Neuronal stem cell (in vitro differentiated cells): ENCODE measurements at regions not wholly inside any gene's neighbourhood (a gene's known extent, or its start where the extent isn't known, plus 50 kb on each side); places are given as distances from the start of the nearest gene placed in this dataset.

Experiments used
- DNase-seq: peaks from one replicate; pipeline ENCODE4 v3.0.0-alpha.2; 2013; ENCODE audit warnings: low spot score
- H2AFZ ChIP-seq: one replicate; pipeline ENCODE4 v1.6.1; 2013; ENCODE audit warnings: mild to moderate bottlenecking, low read length, inconsistent platforms
- H2AK5ac ChIP-seq: 2 replicates; pipeline ENCODE4 v1.6.1; 2013; ENCODE audit warnings: low read depth, mild to moderate bottlenecking, inconsistent platforms, low read length, moderate library complexity, mixed read lengths
- H2BK120ac ChIP-seq: 2 replicates; pipeline ENCODE4 v1.6.1; 2013; ENCODE audit warnings: low read depth, mild to moderate bottlenecking, inconsistent platforms, low read length, moderate library complexity, mixed read lengths
- H2BK12ac ChIP-seq: one replicate; pipeline ENCODE4 v1.6.1; 2013; ENCODE audit warnings: low read length, inconsistent platforms
- H2BK15ac ChIP-seq: 2 replicates; pipeline ENCODE4 v1.6.1; 2013; ENCODE audit warnings: mild to moderate bottlenecking, low read length, inconsistent platforms, mixed read lengths
- H2BK5ac ChIP-seq: one replicate; pipeline ENCODE4 v1.6.1; 2013; ENCODE audit warnings: inconsistent platforms, mild to moderate bottlenecking, low read length, moderate library complexity
- H3K14ac ChIP-seq: one replicate; pipeline ENCODE4 v1.6.1; 2013; ENCODE audit warnings: low read length, inconsistent platforms
- H3K18ac ChIP-seq: 2 replicates; pipeline ENCODE4 v1.6.1; 2013; ENCODE audit warnings: low read length, inconsistent platforms
- H3K23ac ChIP-seq: 2 replicates; pipeline ENCODE4 v1.6.1; 2013; ENCODE audit warnings: low read depth, mild to moderate bottlenecking, mixed read lengths, low read length, inconsistent platforms; ENCODE audit not compliant: poor library complexity
- H3K27ac ChIP-seq: replicated peaks from 3 replicates; pipeline ENCODE4 v1.5.1; 2013; ENCODE audit warnings: low read length, inconsistent platforms
- H3K27me3 ChIP-seq, 3 experiments: 2 replicates each; pipeline ENCODE4 v1.6.1; 2013; ENCODE audit warnings: low read length in 3 of 3, mild to moderate bottlenecking in 2 of 3, inconsistent platforms in 1 of 3, low read depth in 1 of 3, mixed read lengths in 1 of 3, moderate library complexity in 1 of 3; ENCODE audit not compliant: control insufficient read depth in 3 of 3, insufficient read depth in 3 of 3
- H3K36me3 ChIP-seq, 2 donors: replicated peaks in 1 of 2; 2 replicates each; pipeline ENCODE4 v1.6.1; 2013; ENCODE audit warnings: low read length in 2 of 2; ENCODE audit not compliant: control insufficient read depth in 2 of 2, insufficient read depth in 2 of 2
- H3K4ac ChIP-seq: 2 replicates; pipeline ENCODE4 v1.6.1; 2013; ENCODE audit warnings: inconsistent platforms, mild to moderate bottlenecking, low read length, moderate library complexity
- H3K4me1 ChIP-seq, 2 donors: 1 replicate in 1 of 2; 2 replicates in 1 of 2; pipeline ENCODE4 v1.6.1; 2013; ENCODE audit warnings: low read length in 2 of 2, low read depth in 1 of 2; ENCODE audit not compliant: control insufficient read depth in 2 of 2, insufficient read depth in 1 of 2
- H3K4me2 ChIP-seq: one replicate; pipeline ENCODE4 v1.6.1; 2013; ENCODE audit warnings: mild to moderate bottlenecking, low read length, inconsistent platforms; ENCODE audit not compliant: insufficient read depth, poor library complexity, severe bottlenecking
- H3K4me3 ChIP-seq, 2 donors: 2 replicates each; pipeline ENCODE4 v1.5.1; 2013; ENCODE audit warnings: low read length in 2 of 2, mild to moderate bottlenecking in 2 of 2, inconsistent platforms in 1 of 2, moderate library complexity in 1 of 2
- H3K79me1 ChIP-seq: one replicate; pipeline ENCODE4 v1.6.1; 2013; ENCODE audit warnings: low read depth, mild to moderate bottlenecking, inconsistent platforms, low read length, moderate library complexity
- H3K9ac ChIP-seq: one replicate; pipeline ENCODE4 v1.6.1; 2013; ENCODE audit warnings: mild to moderate bottlenecking, low read depth, low read length, inconsistent platforms; ENCODE audit not compliant: poor library complexity
- H3K9me3 ChIP-seq, 2 donors: replicated peaks in 1 of 2; 2 replicates each; pipeline versions ENCODE3 to v1.6.1; 2013; ENCODE audit warnings: low read length in 2 of 2, mild to moderate bottlenecking in 2 of 2, inconsistent platforms in 1 of 2, low read depth in 1 of 2, mixed read lengths in 1 of 2, moderate library complexity in 1 of 2; ENCODE audit not compliant: control insufficient read depth in 2 of 2, insufficient read depth in 1 of 2
- H4K8ac ChIP-seq: one replicate; pipeline ENCODE4 v1.6.1; 2013; ENCODE audit warnings: low read depth, mild to moderate bottlenecking, inconsistent platforms, low read length, moderate library complexity
- H4K91ac ChIP-seq: one replicate; pipeline ENCODE4 v1.6.1; 2013; ENCODE audit warnings: low read length, low read depth, mild to moderate bottlenecking, inconsistent platforms; ENCODE audit not compliant: poor library complexity
- WGBS, 2 donors: extraction: QIAGEN DNeasy Blood & Tissue Kit; methylation state at CpG; one replicate each; pipeline ENCODE4 v1.1.7; 2013; ENCODE audit warnings: missing lambda C conversion rate in 2 of 2, mixed read lengths in 1 of 2; ENCODE audit not compliant: insufficient read length in 2 of 2, insufficient replicate concordance in 1 of 2; ENCODE audit errors: extremely low coverage in 2 of 2; 5-methylcytosine and 5-hydroxymethylcytosine counted together

DNA sequence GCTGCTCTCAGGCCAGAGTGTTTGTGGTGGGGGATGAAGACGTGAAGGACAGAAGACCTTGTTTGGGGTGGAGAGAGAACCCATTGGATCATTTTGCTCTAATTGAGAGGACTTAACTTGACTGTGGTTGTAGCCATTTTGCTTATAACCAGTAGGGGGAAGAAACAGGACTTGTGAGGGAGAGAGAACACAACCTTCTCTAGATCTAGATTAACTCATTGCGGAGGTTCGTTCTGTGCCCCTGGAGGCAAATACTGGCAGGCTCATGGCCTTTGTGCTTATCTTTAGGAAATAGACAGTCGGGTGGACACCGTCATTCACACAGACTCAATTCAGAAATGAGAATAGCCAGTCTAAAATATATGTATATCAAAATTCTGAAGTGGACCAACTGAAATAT is 147.0 kb upstream of the LHCGR start:
- H2BK15ac ChIP-seq, result no peak overlapping the region
- no CpG with 5 or more reads among the region's 5 CpGs for WGBS, 2 donors
- H3K4me1 ChIP-seq, result peaks cover 0 to 9% of the 10 kb centered on the region in 2 donors
- H3K36me3 ChIP-seq, result no peaks in the 10 kb centered on the region
- H3K79me1 ChIP-seq, result no peaks in the 10 kb centered on the region
- H4K8ac ChIP-seq, result no peak overlapping the region
- DNase-seq, result no peak
- H3K14ac ChIP-seq, result no peak overlapping the region
- no peak overlapping the region for H3K9ac ChIP-seq
- H3K18ac ChIP-seq, result no peak overlapping the region
- no peak overlapping the region for H2BK5ac ChIP-seq
- H2AFZ ChIP-seq, result no peak overlapping the region
- H3K9me3 ChIP-seq, result no peaks in the 10 kb centered on the region
- H3K27me3 ChIP-seq, result no peaks in the 10 kb centered on the region
- no peak overlapping the region for H2AK5ac ChIP-seq
- H2BK120ac ChIP-seq, result no peak overlapping the region
- H3K23ac ChIP-seq, result no peak overlapping the region
- H3K4me2 ChIP-seq, result no peak overlapping the region
- no peak overlapping the region for H3K4ac ChIP-seq
- H3K27ac ChIP-seq, result no peak overlapping the region
- no peak overlapping the region for H3K4me3 ChIP-seq
- no peak overlapping the region for H2BK12ac ChIP-seq
- no peak overlapping the region for H4K91ac ChIP-seq

DNA sequence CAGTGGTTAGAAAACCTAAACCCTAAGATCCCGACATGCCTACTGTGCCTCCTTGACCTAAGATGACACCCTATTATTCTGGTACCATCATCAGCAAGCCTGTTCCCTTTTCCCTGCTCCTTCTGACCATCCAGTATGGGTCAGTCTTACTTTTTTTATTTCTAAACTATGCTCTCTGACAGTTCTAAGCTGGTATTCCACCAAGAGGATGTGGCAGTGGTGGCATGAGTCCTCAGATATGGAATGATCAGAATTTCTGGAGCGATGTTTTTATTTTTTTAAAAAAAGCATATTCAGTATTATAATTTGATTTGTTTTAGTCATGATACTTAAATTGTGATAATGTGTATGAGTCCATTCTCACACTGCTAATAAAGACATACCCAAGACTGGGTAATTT is 145.9 kb upstream of the LHCGR start:
- DNase-seq, result no peak

DNA sequence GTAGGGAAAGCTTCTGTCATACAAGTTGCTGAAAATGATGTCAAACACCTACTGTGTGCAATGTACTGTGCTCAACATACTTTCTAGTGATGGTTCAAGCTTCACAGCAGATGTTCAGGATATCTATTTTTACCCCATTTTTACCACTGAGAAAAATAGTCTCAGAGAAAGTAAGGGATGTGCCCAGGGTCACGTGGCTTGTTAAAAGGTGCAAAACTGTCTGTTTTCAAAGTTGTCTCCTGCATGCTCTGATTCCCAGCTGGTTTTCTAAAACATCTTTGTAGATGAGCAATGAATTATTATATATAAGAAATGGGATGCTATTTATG is 145.5 kb upstream of the LHCGR start:
- H3K27ac ChIP-seq, result no peak overlapping the region
- no CpG with 5 or more reads among the region's 1 CpG for WGBS, 2 donors

More for the DNA sequence above, 145.9 kb upstream of the LHCGR start:
- H3K23ac ChIP-seq, result no peak overlapping the region
- no peak overlapping the region for H3K14ac ChIP-seq
- no peak overlapping the region for H3K27ac ChIP-seq
- no peaks in the 10 kb centered on the region for H3K79me1 ChIP-seq
- H3K9me3 ChIP-seq, result no peaks in the 10 kb centered on the region
- no peak overlapping the region for H2BK15ac ChIP-seq
- no peak overlapping the region for H2BK12ac ChIP-seq
- H3K36me3 ChIP-seq, result no peaks in the 10 kb centered on the region
- no peaks in the 10 kb centered on the region for H3K27me3 ChIP-seq
- H2AFZ ChIP-seq, result no peak overlapping the region
- no peak overlapping the region for H3K4me3 ChIP-seq
- H3K4me1 ChIP-seq, result peaks cover 0 to 9% of the 10 kb centered on the region in 2 donors
- no peak overlapping the region for H3K4ac ChIP-seq
- H2AK5ac ChIP-seq, result no peak overlapping the region
- H3K18ac ChIP-seq, result no peak overlapping the region
- H4K8ac ChIP-seq, result no peak overlapping the region
- H2BK5ac ChIP-seq, result no peak overlapping the region
- H2BK120ac ChIP-seq, result no peak overlapping the region
- no peak overlapping the region for H3K4me2 ChIP-seq
- no CpG with 5 or more reads among the region's 2 CpGs for WGBS, 2 donors
- H4K91ac ChIP-seq, result no peak overlapping the region
- H3K9ac ChIP-seq, result no peak overlapping the region

DNA sequence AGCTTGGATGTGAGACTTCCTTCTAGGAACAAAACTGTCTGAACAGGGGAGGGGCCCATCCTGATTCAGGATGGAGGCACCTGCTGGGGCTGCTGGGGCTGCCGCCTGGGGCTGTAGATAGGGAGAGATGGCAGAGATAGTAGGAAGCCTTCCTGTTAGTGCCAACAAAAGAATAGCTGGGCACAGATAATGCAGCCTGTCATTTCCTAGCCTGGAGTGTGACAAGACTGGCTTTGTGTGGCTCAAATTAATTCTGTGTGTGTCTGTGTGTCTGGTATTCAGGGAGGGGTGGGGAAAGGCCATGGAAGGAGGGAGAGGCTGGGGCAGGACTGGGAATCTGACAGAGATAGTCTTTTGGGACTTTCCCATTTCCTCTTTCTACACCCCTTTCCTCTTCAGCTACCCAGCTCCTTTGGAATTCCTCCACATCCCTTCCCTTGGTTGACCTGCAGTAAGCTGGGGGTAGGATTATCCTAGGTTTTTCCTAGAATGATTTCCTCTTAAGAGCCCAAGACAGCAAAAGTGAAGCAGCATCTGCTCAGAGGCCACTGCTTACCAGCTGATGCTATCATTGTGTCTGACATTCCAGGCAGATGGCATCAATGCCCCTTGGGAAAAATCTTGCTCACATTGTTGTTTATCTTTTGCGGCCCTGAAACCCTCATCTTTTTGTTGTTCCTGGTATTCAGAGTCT is 144.9 kb upstream of the LHCGR start:
- H3K27me3 ChIP-seq, result no peaks in the 10 kb centered on the region
- H3K9ac ChIP-seq, result peak overlapping the region; percentile 10
- H4K8ac ChIP-seq, result no peak overlapping the region
- no CpG with 5 or more reads among the region's 2 CpGs for WGBS, 2 donors
- H3K4me2 ChIP-seq, result no peak overlapping the region
- no peak overlapping the region for H2BK12ac ChIP-seq
- no peak overlapping the region for H2BK5ac ChIP-seq
- H3K4me3 ChIP-seq, result no peak overlapping the region
- H3K27ac ChIP-seq, result no peak overlapping the region
- H3K18ac ChIP-seq, result peak overlapping the region; percentile 70
- H3K36me3 ChIP-seq, result no peaks in the 10 kb centered on the region
- no peaks in the 10 kb centered on the region for H3K9me3 ChIP-seq
- no peak overlapping the region for H3K14ac ChIP-seq
- no peak for DNase-seq
- no peak overlapping the region for H4K91ac ChIP-seq
- no peak overlapping the region for H3K23ac ChIP-seq
- no peak overlapping the region for H3K4ac ChIP-seq
- no peaks in the 10 kb centered on the region for H3K79me1 ChIP-seq
- no peak overlapping the region for H2AK5ac ChIP-seq
- H2AFZ ChIP-seq, result no peak overlapping the region
- H2BK120ac ChIP-seq, result no peak overlapping the region
- H3K4me1 ChIP-seq, result peaks cover 0 to 9% of the 10 kb centered on the region in 2 donors
- H2BK15ac ChIP-seq, result no peak overlapping the region

More for the DNA sequence above, 145.5 kb upstream of the LHCGR start:
- H2AK5ac ChIP-seq, result no peak overlapping the region
- no peak overlapping the region for H3K4ac ChIP-seq
- no peaks in the 10 kb centered on the region for H3K79me1 ChIP-seq
- H4K91ac ChIP-seq, result no peak overlapping the region
- H3K4me3 ChIP-seq, result no peak overlapping the region
- no peak overlapping the region for H3K14ac ChIP-seq
- no peak overlapping the region for H4K8ac ChIP-seq
- peaks cover 0 to 9% of the 10 kb centered on the region in 2 donors for H3K4me1 ChIP-seq
- H3K9ac ChIP-seq, result no peak overlapping the region
- H2BK12ac ChIP-seq, result no peak overlapping the region
- no peak overlapping the region for H2BK5ac ChIP-seq
- H2AFZ ChIP-seq, result no peak overlapping the region
- H2BK15ac ChIP-seq, result no peak overlapping the region
- H3K9me3 ChIP-seq, result no peaks in the 10 kb centered on the region
- H3K27me3 ChIP-seq, result no peaks in the 10 kb centered on the region
- no peak overlapping the region for H3K23ac ChIP-seq
- H3K36me3 ChIP-seq, result no peaks in the 10 kb centered on the region
- DNase-seq, result no peak
- H3K18ac ChIP-seq, result no peak overlapping the region
- H2BK120ac ChIP-seq, result no peak overlapping the region
- H3K4me2 ChIP-seq, result no peak overlapping the region
